ENCODE measurements at regions not wholly inside any gene's neighbourhood (a gene's known extent, or its start where the extent isn't known, plus 50 kb on each side); places are given as distances from the start of the nearest gene placed in this dataset.

- peaks cover 5% of the 10 kb centered on the region for H3K9me3 Mint-ChIP-seq
- no peaks in the 10 kb centered on the region for H3K27me3 ChIP-seq (ENCODE audit: control insufficient read depth in 1 of 2, insufficient read depth in 2 of 2, low read length in 2 of 2)
- H3K4me3 ChIP-seq (ENCODE audit: low read length), result no peak overlapping the region
- H3K36me3 ChIP-seq (ENCODE audit: insufficient read depth, low read length), result no peaks in the 10 kb centered on the region
- intact Hi-C loops (cut with DNase I, micrococcal nuclease), result no loop called here
- ChIA-PET CTCF (no interaction called here), POLR2A (no interaction called here)
- TF ChIP-seq, protein P1, sequence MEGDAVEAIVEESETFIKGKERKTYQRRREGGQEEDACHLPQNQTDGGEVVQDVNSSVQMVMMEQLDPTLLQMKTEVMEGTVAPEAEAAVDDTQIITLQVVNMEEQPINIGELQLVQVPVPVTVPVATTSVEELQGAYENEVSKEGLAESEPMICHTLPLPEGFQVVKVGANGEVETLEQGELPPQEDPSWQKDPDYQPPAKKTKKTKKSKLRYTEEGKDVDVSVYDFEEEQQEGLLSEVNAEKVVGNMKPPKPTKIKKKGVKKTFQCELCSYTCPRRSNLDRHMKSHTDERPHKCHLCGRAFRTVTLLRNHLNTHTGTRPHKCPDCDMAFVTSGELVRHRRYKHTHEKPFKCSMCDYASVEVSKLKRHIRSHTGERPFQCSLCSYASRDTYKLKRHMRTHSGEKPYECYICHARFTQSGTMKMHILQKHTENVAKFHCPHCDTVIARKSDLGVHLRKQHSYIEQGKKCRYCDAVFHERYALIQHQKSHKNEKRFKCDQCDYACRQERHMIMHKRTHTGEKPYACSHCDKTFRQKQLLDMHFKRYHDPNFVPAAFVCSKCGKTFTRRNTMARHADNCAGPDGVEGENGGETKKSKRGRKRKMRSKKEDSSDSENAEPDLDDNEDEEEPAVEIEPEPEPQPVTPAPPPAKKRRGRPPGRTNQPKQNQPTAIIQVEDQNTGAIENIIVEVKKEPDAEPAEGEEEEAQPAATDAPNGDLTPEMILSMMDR (IDR thresholded peaks at IDR 0.05), result no peak
- no peaks in the 10 kb centered on the region for H3K4me1 ChIP-seq (ENCODE audit: insufficient read depth, low read length)
- ATAC-seq (ENCODE audit: poor library complexity) (no peak), DNase-seq (no peak)
- H3K27me3 Mint-ChIP-seq, result no peaks in the 10 kb centered on the region
- no peaks in the 10 kb centered on the region for H3K4me1 Mint-ChIP-seq (ENCODE audit: low read depth)
- no peak overlapping the region for H3K27ac ChIP-seq (ENCODE audit: low read depth in 1 of 2, low read length in 2 of 2)
- no peak overlapping the region for H3K27ac Mint-ChIP-seq
- H3K9me3 ChIP-seq (ENCODE audit: control insufficient read depth in 1 of 2, insufficient read depth in 1 of 2, low read length in 2 of 2), result peaks cover 0 to 4% of the 10 kb centered on the region in 2 experiments
- no peak overlapping the region for H3K4me3 Mint-ChIP-seq
- H3K36me3 Mint-ChIP-seq (ENCODE audit: low read depth), result no peaks in the 10 kb centered on the region
These were observed 94.3 kb upstream of the DOCK10 start for GRCh38 chr2:225136552-225136951.

DNA sequence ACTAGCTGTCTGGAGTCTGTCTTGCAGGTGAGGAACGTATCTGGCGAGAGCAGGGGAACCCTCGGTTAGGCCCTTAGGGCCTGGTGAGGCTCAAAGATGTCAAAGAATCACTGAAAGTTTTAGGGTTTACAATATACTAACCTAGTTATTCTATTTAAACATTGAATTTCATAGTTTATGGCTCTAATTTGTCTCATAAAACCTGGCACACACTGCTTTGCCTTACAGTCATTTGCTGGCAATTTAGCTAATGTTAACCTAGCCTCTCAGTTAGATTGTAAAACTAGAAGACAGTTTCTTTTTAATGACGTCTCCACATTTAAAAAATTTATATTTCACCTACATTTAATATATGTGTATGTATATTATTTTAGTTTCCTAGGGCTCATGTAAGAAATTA is 89.6 kb upstream of the DOCK10 start:
- H3K27me3 Mint-ChIP-seq, result no peaks in the 10 kb centered on the region
- Histone ChIP-seq H3K27ac (ENCODE audit: low read depth in 1 of 2, low read length in 2 of 2) (no peak overlapping the region), H3K27me3 (ENCODE audit: control insufficient read depth in 1 of 2, insufficient read depth in 2 of 2, low read length in 2 of 2) (no peaks in the 10 kb centered on the region), H3K9me3 (ENCODE audit: control insufficient read depth in 1 of 2, insufficient read depth in 1 of 2, low read length in 2 of 2) (no peaks in the 10 kb centered on the region), H3K4me3 (ENCODE audit: low read length) (no peak overlapping the region), H3K36me3 (ENCODE audit: insufficient read depth, low read length) (no peaks in the 10 kb centered on the region), H3K4me1 (ENCODE audit: insufficient read depth, low read length) (no peaks in the 10 kb centered on the region)
- intact Hi-C loops (cut with DNase I, micrococcal nuclease), result no loop called here
- H3K4me3 Mint-ChIP-seq, result no peak overlapping the region
- ChIA-PET CTCF (no interaction called here), POLR2A (interaction anchor here (1.2 kb wide), 1 partner anchor 93 kb away, joined by 3 read pairs; no protein-coding TSS in a partner anchor)
- no peaks in the 10 kb centered on the region for H3K4me1 Mint-ChIP-seq (ENCODE audit: low read depth)
- peaks cover 2% of the 10 kb centered on the region for H3K9me3 Mint-ChIP-seq
- no peak for DNase-seq
- TF ChIP-seq, protein P1 (IDR thresholded peaks at IDR 0.05), result no peak
- no peak overlapping the region for H3K27ac Mint-ChIP-seq
- no peaks in the 10 kb centered on the region for H3K36me3 Mint-ChIP-seq (ENCODE audit: low read depth)
- no peak for ATAC-seq (ENCODE audit: poor library complexity)

- H3K36me3 ChIP-seq (ENCODE audit: insufficient read depth, low read length), result no peaks in the 10 kb centered on the region
- TF ChIP-seq, protein P1 (IDR thresholded peaks at IDR 0.05), result no peak
- no peaks in the 10 kb centered on the region for H3K4me1 Mint-ChIP-seq (ENCODE audit: low read depth)
- ChIA-PET POLR2A (no interaction called here), CTCF (no interaction called here)
- no peaks in the 10 kb centered on the region for H3K27me3 ChIP-seq (ENCODE audit: control insufficient read depth in 1 of 2, insufficient read depth in 2 of 2, low read length in 2 of 2)
- no peaks in the 10 kb centered on the region for H3K9me3 ChIP-seq (ENCODE audit: control insufficient read depth in 1 of 2, insufficient read depth in 1 of 2, low read length in 2 of 2)
- H3K27ac ChIP-seq (ENCODE audit: low read depth in 1 of 2, low read length in 2 of 2), result no peak overlapping the region
- intact Hi-C loops (cut with DNase I, micrococcal nuclease), result no loop called here
- H3K27ac Mint-ChIP-seq, result no peak overlapping the region
- no peak overlapping the region for H3K4me3 ChIP-seq (ENCODE audit: low read length)
- H3K4me1 ChIP-seq (ENCODE audit: insufficient read depth, low read length), result no peaks in the 10 kb centered on the region
- H3K36me3 Mint-ChIP-seq (ENCODE audit: low read depth), result no peaks in the 10 kb centered on the region
- no peak overlapping the region for H3K4me3 Mint-ChIP-seq
- DNase-seq (no peak), ATAC-seq (ENCODE audit: poor library complexity) (no peak)
- H3K9me3 Mint-ChIP-seq, result peaks cover 2% of the 10 kb centered on the region
- H3K27me3 Mint-ChIP-seq, result no peaks in the 10 kb centered on the region
These were observed 87.8 kb upstream of the DOCK10 start for GRCh38 chr2:225130093-225130492.
